ENCODE measurements at regions not wholly inside any gene's neighbourhood (a gene's known extent, or its start where the extent isn't known, plus 50 kb on each side); places are given as distances from the start of the nearest gene placed in this dataset.

- Histone ChIP-seq H3F3A (ENCODE audit: control insufficient read depth, insufficient read depth) (no peaks in the 10 kb centered on the region), H3K27me3 (ENCODE audit: control insufficient read depth, low read length) (peaks cover 3% of the 10 kb centered on the region), H3K9me3 (ENCODE audit: control insufficient read depth, insufficient read depth, low read length) (no peaks in the 10 kb centered on the region), H3K4me1 (ENCODE audit: control insufficient read depth, low read length) (no peaks in the 10 kb centered on the region), H3K4me2 (ENCODE audit: low read length) (no peak overlapping the region), H3K36me3 (ENCODE audit: control insufficient read depth, low read length) (no peaks in the 10 kb centered on the region), H3K4me3 (ENCODE audit: low read length) (no peak overlapping the region), H3K9me2 (replicated peaks; ENCODE audit: control insufficient read depth, low read length) (no peaks in the 10 kb centered on the region), H3K79me2 (ENCODE audit: control insufficient read depth, low read length) (no peaks in the 10 kb centered on the region), H3K27ac (ENCODE audit: low read depth, low read length) (no peak overlapping the region), H4K20me1 (ENCODE audit: control insufficient read depth, insufficient read depth, low read depth, low read length) (no peaks in the 10 kb centered on the region)
- TF ChIP-seq EZH2phosphoT487 (IDR thresholded peaks at IDR 0.05; ENCODE audit: borderline replicate concordance, low read length) = no peak
- TF ChIP-seq, protein P1, sequence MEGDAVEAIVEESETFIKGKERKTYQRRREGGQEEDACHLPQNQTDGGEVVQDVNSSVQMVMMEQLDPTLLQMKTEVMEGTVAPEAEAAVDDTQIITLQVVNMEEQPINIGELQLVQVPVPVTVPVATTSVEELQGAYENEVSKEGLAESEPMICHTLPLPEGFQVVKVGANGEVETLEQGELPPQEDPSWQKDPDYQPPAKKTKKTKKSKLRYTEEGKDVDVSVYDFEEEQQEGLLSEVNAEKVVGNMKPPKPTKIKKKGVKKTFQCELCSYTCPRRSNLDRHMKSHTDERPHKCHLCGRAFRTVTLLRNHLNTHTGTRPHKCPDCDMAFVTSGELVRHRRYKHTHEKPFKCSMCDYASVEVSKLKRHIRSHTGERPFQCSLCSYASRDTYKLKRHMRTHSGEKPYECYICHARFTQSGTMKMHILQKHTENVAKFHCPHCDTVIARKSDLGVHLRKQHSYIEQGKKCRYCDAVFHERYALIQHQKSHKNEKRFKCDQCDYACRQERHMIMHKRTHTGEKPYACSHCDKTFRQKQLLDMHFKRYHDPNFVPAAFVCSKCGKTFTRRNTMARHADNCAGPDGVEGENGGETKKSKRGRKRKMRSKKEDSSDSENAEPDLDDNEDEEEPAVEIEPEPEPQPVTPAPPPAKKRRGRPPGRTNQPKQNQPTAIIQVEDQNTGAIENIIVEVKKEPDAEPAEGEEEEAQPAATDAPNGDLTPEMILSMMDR (IDR thresholded peaks at IDR 0.05; ENCODE audit: low read depth, low read length, poor library complexity, severe bottlenecking) = no peak
These were observed 932.2 kb downstream of the TBC1D22A start for GRCh38 chr22:47694536-47695130.

GRCh38 chr22:47693606-47694005 lies 931.2 kb downstream of the TBC1D22A start:
- Histone ChIP-seq H3K27ac (ENCODE audit: low read depth, low read length) (no peak overlapping the region), H3F3A (ENCODE audit: control insufficient read depth, insufficient read depth) (no peaks in the 10 kb centered on the region), H3K79me2 (ENCODE audit: control insufficient read depth, low read length) (no peaks in the 10 kb centered on the region), H3K27me3 (ENCODE audit: control insufficient read depth, low read length) (peaks cover 3% of the 10 kb centered on the region; the same call in 1 of the 2 replicates), H4K20me1 (ENCODE audit: control insufficient read depth, insufficient read depth, low read depth, low read length) (no peaks in the 10 kb centered on the region), H3K4me3 (ENCODE audit: low read length) (no peak overlapping the region), H3K9me3 (ENCODE audit: control insufficient read depth, insufficient read depth, low read length) (no peaks in the 10 kb centered on the region), H3K4me2 (ENCODE audit: low read length) (no peak overlapping the region), H3K9me2 (replicated peaks; ENCODE audit: control insufficient read depth, low read length) (no peaks in the 10 kb centered on the region), H3K4me1 (ENCODE audit: control insufficient read depth, low read length) (no peaks in the 10 kb centered on the region), H3K36me3 (ENCODE audit: control insufficient read depth, low read length) (no peaks in the 10 kb centered on the region)
- TF ChIP-seq, protein P1 (IDR thresholded peaks at IDR 0.05; ENCODE audit: low read depth, low read length, poor library complexity, severe bottlenecking) = no peak
- no peak for TF ChIP-seq EZH2phosphoT487 (IDR thresholded peaks at IDR 0.05; ENCODE audit: borderline replicate concordance, low read length)

GRCh38 chr22:47692811-47693210 lies 930.4 kb downstream of the TBC1D22A start:
- Histone ChIP-seq H3K9me2 (replicated peaks; ENCODE audit: control insufficient read depth, low read length) (no peaks in the 10 kb centered on the region), H3F3A (ENCODE audit: control insufficient read depth, insufficient read depth) (no peaks in the 10 kb centered on the region), H3K9me3 (ENCODE audit: control insufficient read depth, insufficient read depth, low read length) (no peaks in the 10 kb centered on the region), H3K79me2 (ENCODE audit: control insufficient read depth, low read length) (no peaks in the 10 kb centered on the region), H3K36me3 (ENCODE audit: control insufficient read depth, low read length) (no peaks in the 10 kb centered on the region), H3K4me2 (ENCODE audit: low read length) (no peak overlapping the region), H3K4me3 (ENCODE audit: low read length) (no peak overlapping the region), H3K4me1 (ENCODE audit: control insufficient read depth, low read length) (no peaks in the 10 kb centered on the region), H4K20me1 (ENCODE audit: control insufficient read depth, insufficient read depth, low read depth, low read length) (no peaks in the 10 kb centered on the region), H3K27ac (ENCODE audit: low read depth, low read length) (no peak overlapping the region), H3K27me3 (ENCODE audit: control insufficient read depth, low read length) (peaks cover 3% of the 10 kb centered on the region; the same call in 1 of the 2 replicates)
- no peak for TF ChIP-seq EZH2phosphoT487 (IDR thresholded peaks at IDR 0.05; ENCODE audit: borderline replicate concordance, low read length)
- TF ChIP-seq, protein P1 (IDR thresholded peaks at IDR 0.05; ENCODE audit: low read depth, low read length, poor library complexity, severe bottlenecking) = no peak
